ENCODE measurements at regions not wholly inside any gene's neighbourhood (a gene's known extent, or its start where the extent isn't known, plus 50 kb on each side); places are given as distances from the start of the nearest gene placed in this dataset.
A peak's percentile ranks its signal among the peaks of the same experiment; 100 is the strongest.

GRCh38 chr14:46245276-46245675, 406.3 kb downstream of the RPL10L start:
- Histone ChIP-seq H3K9me2 (ENCODE audit: insufficient read depth) (no peaks in the 10 kb centered on the region), H3K4me1 (ENCODE audit: insufficient read depth) (no peaks in the 10 kb centered on the region), H3K9ac (no peak overlapping the region), H2AFZ (no peak overlapping the region), H3K27me3 (replicated peaks; ENCODE audit: insufficient read depth) (no peaks in the 10 kb centered on the region), H3K4me3 (no peak overlapping the region), H3K36me3 (ENCODE audit: low read depth) (no peaks in the 10 kb centered on the region), H3K79me2 (ENCODE audit: insufficient read depth) (no peaks in the 10 kb centered on the region), H3K4me2 (ENCODE audit: unreplicated experiment) (no peak overlapping the region), H3K9me3 (ENCODE audit: low read depth) (no peaks in the 10 kb centered on the region), H3F3A (ENCODE audit: insufficient read depth) (no peaks in the 10 kb centered on the region), H4K20me1 (ENCODE audit: insufficient read depth) (no peaks in the 10 kb centered on the region), H3K27ac (no peak overlapping the region)
- 6 to 11% methylated on average over 2 of the region's 2 CpGs for WGBS, 2 experiments (ENCODE audit: low coverage in 1 of 2, low lambda C conversion rate in 2 of 2, missing lambda C conversion rate in 2 of 2)
- in situ Hi-C loops (cut with MboI): no loop called here
- no peak for DNase-seq
- TF ChIP-seq EZH2 (IDR thresholded peaks at IDR 0.05; ENCODE audit: insufficient read depth, poor library complexity, severe bottlenecking) (no peak), EZH2phosphoT487 (IDR thresholded peaks at IDR 0.05; ENCODE audit: insufficient read depth, low read depth) (no peak)

GRCh38 chr14:46233786-46234185, 417.8 kb downstream of the RPL10L start:
- Histone ChIP-seq H3K4me1 (ENCODE audit: insufficient read depth) (no peaks in the 10 kb centered on the region), H3K4me2 (ENCODE audit: unreplicated experiment) (no peak overlapping the region), H3K9me3 (ENCODE audit: low read depth) (no peaks in the 10 kb centered on the region), H3K27ac (no peak overlapping the region), H3K79me2 (ENCODE audit: insufficient read depth) (no peaks in the 10 kb centered on the region), H3F3A (ENCODE audit: insufficient read depth) (no peaks in the 10 kb centered on the region), H4K20me1 (ENCODE audit: insufficient read depth) (no peaks in the 10 kb centered on the region), H3K36me3 (ENCODE audit: low read depth) (no peaks in the 10 kb centered on the region), H3K9ac (no peak overlapping the region), H3K27me3 (replicated peaks; ENCODE audit: insufficient read depth) (no peaks in the 10 kb centered on the region), H3K9me2 (ENCODE audit: insufficient read depth) (no peaks in the 10 kb centered on the region), H2AFZ (no peak overlapping the region), H3K4me3 (no peak overlapping the region)
- TF ChIP-seq EZH2 (IDR thresholded peaks at IDR 0.05; ENCODE audit: insufficient read depth, poor library complexity, severe bottlenecking): no peak
- TF ChIP-seq EZH2phosphoT487 (IDR thresholded peaks at IDR 0.05; ENCODE audit: insufficient read depth, low read depth): no peak
- WGBS, 2 experiments (ENCODE audit: low coverage in 1 of 2, low lambda C conversion rate in 2 of 2, missing lambda C conversion rate in 2 of 2): 43 to 48% methylated on average over 2 of the region's 2 CpGs
- no peak for DNase-seq
- in situ Hi-C loops (cut with MboI): no loop called here

- Histone ChIP-seq H3F3A (ENCODE audit: insufficient read depth) (no peaks in the 10 kb centered on the region), H3K4me1 (ENCODE audit: insufficient read depth) (no peaks in the 10 kb centered on the region), H3K9me2 (ENCODE audit: insufficient read depth) (no peaks in the 10 kb centered on the region), H3K36me3 (ENCODE audit: low read depth) (no peaks in the 10 kb centered on the region), H2AFZ (no peak overlapping the region), H3K27ac (no peak overlapping the region), H3K4me2 (ENCODE audit: unreplicated experiment) (no peak overlapping the region), H3K27me3 (replicated peaks; ENCODE audit: insufficient read depth) (no peaks in the 10 kb centered on the region), H3K9ac (no peak overlapping the region), H3K4me3 (no peak overlapping the region), H3K79me2 (ENCODE audit: insufficient read depth) (no peaks in the 10 kb centered on the region), H3K9me3 (ENCODE audit: low read depth) (no peaks in the 10 kb centered on the region), H4K20me1 (ENCODE audit: insufficient read depth) (no peaks in the 10 kb centered on the region)
- DNase-seq: no peak
- in situ Hi-C loops (cut with MboI): no loop called here
- WGBS, 2 experiments (ENCODE audit: low coverage in 1 of 2, low lambda C conversion rate in 2 of 2, missing lambda C conversion rate in 2 of 2): 2 to 10% methylated on average over 2 of the region's 2 CpGs
- TF ChIP-seq EZH2 (IDR thresholded peaks at IDR 0.05; ENCODE audit: insufficient read depth, poor library complexity, severe bottlenecking) (no peak), EZH2phosphoT487 (IDR thresholded peaks at IDR 0.05; ENCODE audit: insufficient read depth, low read depth) (no peak)
These were observed 421.0 kb downstream of the RPL10L start for GRCh38 chr14:46230540-46230939.

- Histone ChIP-seq H4K20me1 (ENCODE audit: insufficient read depth) (no peaks in the 10 kb centered on the region), H3F3A (ENCODE audit: insufficient read depth) (no peaks in the 10 kb centered on the region), H3K9ac (no peak overlapping the region), H3K27me3 (replicated peaks; ENCODE audit: insufficient read depth) (no peaks in the 10 kb centered on the region), H3K27ac (no peak overlapping the region), H3K9me2 (ENCODE audit: insufficient read depth) (no peaks in the 10 kb centered on the region), H3K4me1 (ENCODE audit: insufficient read depth) (no peaks in the 10 kb centered on the region), H3K79me2 (ENCODE audit: insufficient read depth) (no peaks in the 10 kb centered on the region), H2AFZ (no peak overlapping the region), H3K9me3 (ENCODE audit: low read depth) (no peaks in the 10 kb centered on the region), H3K4me3 (no peak overlapping the region), H3K4me2 (ENCODE audit: unreplicated experiment) (no peak overlapping the region), H3K36me3 (ENCODE audit: low read depth) (no peaks in the 10 kb centered on the region)
- in situ Hi-C loops (cut with MboI): no loop called here
- no peak for TF ChIP-seq EZH2 (IDR thresholded peaks at IDR 0.05; ENCODE audit: insufficient read depth, poor library complexity, severe bottlenecking)
- no peak for TF ChIP-seq EZH2phosphoT487 (IDR thresholded peaks at IDR 0.05; ENCODE audit: insufficient read depth, low read depth)
- 38 to 40% methylated on average over 1 of the region's 1 CpG for WGBS, 2 experiments (ENCODE audit: low coverage in 1 of 2, low lambda C conversion rate in 2 of 2, missing lambda C conversion rate in 2 of 2)
- no peak for DNase-seq
These were observed 435.8 kb downstream of the RPL10L start for GRCh38 chr14:46215801-46216200.

- no peaks in the 10 kb centered on the region for H3K36me3 ChIP-seq (ENCODE audit: low read depth)
- H3K4me1 ChIP-seq (ENCODE audit: insufficient read depth): peaks cover 21% of the 10 kb centered on the region
- H3K27me3 ChIP-seq (replicated peaks; ENCODE audit: insufficient read depth): no peaks in the 10 kb centered on the region
- no peaks in the 10 kb centered on the region for H3K79me2 ChIP-seq (ENCODE audit: insufficient read depth)
- no peaks in the 10 kb centered on the region for H3K9me2 ChIP-seq (ENCODE audit: insufficient read depth)
- H3K9ac ChIP-seq: peak overlapping the region; percentile 24; the same call in 1 of the 2 replicates
- TF ChIP-seq EZH2 (IDR thresholded peaks at IDR 0.05; ENCODE audit: insufficient read depth, poor library complexity, severe bottlenecking): no peak
- TF ChIP-seq EZH2phosphoT487 (IDR thresholded peaks at IDR 0.05; ENCODE audit: insufficient read depth, low read depth): no peak
- H4K20me1 ChIP-seq (ENCODE audit: insufficient read depth): no peaks in the 10 kb centered on the region
- in situ Hi-C loops (cut with MboI): no loop called here
- H3K9me3 ChIP-seq (ENCODE audit: low read depth): no peaks in the 10 kb centered on the region
- H3K4me3 ChIP-seq: peak overlapping the region; percentile 28
- H3F3A ChIP-seq (ENCODE audit: insufficient read depth): peaks cover 13% of the 10 kb centered on the region
- peak overlapping the region; percentile 61 for H3K4me2 ChIP-seq (ENCODE audit: unreplicated experiment)
- 0 to 2% methylated on average over 2 of the region's 2 CpGs for WGBS, 2 experiments (ENCODE audit: low coverage in 1 of 2, low lambda C conversion rate in 2 of 2, missing lambda C conversion rate in 2 of 2)
- H3K27ac ChIP-seq: peak overlapping the region; percentile 77
- DNase-seq: peak; percentile 55
- peak overlapping the region; percentile 44 for H2AFZ ChIP-seq
These were observed 452.9 kb downstream of the RPL10L start for GRCh38 chr14:46198676-46199075.
